Fibroblast of skin of left quadriceps (primary cell): ENCODE measurements at regions not wholly inside any gene's neighbourhood (a gene's known extent, or its start where the extent isn't known, plus 50 kb on each side); places are given as distances from the start of the nearest gene placed in this dataset.

Experiments
- DNase-seq, 2 experiments: peaks; one replicate each; pipeline ENCODE4 v3.0.0-alpha.2; 2013; ENCODE audit warnings: low read depth in 2 of 2

DNA sequence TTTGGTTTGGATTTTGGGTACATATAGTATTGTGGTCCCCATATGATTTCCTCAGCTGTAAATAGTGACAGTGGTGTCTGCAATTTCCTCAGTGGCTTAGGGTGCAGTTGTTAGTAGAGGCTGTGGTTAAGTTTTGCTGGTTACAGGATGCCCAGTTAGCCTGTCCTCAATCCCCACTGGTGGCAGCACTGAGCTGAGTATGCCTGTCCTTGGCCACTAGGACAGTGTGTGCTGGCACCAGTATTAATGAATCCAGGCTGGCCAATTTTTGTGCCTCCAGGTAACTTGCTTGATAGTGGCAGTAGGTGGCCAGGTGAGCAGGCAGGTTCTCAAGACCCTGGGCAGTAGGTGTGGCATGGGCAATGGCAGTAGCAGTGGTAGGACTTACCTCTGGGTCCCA lies 973.1 kb downstream of the TMEM182 start:
- no peak for DNase-seq

DNA sequence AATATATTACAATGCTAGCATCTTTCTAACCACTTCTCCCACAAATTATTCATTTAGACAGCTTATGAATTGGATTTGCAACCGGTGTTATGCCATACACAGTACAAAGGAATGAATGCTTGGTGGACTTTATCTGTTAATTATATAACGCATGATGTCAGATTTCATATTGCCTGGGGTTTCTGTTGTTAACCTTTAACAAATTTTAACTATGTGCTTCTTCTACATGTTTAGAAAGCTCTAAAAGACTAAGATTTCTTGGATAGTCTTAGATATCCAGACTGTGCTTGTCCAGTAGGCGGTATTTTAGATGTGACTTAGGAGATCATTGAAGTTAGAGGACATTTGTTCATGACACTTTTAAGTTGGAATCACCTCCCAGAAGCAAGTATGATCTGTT lies 976.3 kb downstream of the TMEM182 start:
- DNase-seq: no peak

DNA sequence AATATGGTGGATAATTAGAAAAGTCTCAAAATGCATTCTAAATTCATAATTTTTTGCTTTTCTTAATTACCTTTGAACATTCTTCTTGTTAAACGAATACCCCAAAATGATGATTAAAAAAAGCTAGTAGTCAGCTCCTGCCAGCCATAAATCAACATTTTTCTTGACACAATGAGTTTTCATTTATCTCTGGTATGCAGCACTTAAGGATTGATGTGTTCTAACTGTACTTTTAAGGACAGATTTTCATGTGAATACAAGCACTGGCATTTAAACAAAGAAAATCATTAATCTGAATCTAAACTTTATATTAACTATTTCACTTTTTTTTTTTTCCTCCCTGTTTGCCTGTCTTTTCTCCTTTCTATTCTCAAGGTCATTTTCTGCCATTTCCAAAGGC lies 976.8 kb downstream of the TMEM182 start:
- no peak for DNase-seq

DNA sequence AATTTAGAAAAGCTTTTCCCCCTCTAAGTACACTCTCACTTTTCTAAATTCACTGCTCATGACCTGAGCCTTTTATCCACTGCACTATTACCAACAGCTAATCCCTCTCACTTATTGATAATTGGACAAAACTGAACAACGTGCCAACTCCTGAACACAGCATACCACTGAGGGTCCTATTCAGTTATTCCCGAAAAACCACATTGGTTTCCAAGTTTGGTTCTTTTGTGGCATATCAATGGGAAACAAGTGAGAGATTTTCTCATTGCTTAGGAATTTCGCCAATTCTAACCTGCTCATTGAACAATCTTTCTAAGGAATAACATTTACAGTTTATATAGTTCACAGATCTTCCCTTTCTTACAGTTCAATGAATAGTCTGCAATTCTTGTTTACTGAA lies 977.4 kb downstream of the TMEM182 start:
- DNase-seq: no peak

DNA sequence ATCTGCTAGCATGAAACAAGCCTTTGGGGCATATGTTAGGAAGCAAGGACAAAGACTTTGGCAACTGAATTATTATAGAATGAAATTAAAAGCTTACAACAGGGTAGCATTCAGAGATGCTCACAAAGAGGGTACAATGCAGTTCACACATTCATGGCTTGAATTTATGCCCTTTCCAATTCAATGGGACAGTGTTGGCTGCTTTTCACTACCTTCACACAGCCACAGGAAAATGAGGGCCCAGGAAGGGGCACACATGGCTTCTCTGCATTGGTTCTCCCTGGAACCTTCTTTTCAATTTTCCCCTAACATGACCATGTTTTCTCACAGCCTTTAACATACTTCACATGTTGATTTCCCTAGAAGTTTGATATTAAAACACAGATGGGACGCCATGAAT lies 978.1 kb downstream of the TMEM182 start:
- DNase-seq: no peak

DNA sequence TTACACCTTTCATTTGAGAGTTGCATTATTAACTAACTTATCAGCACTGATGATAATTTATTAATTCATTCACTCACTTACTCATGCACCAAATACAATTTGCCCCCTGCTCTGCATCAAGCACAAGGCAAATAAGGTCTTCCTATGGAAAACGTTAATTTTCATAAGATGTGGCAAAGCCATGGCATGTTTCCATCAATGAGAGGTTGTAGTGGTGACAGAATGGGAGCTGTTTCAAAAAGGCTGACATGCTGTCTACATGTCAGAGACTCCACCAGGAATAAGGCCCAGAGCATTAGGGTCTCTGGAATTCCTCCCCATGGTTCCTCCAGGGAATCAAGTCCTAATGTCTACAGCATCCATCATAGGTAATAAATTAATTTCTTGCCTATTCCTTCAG lies 978.8 kb downstream of the TMEM182 start:
- no peak for DNase-seq

GRCh38 chr2:103743195-103743594 lies 981.4 kb downstream of the TMEM182 start:
- no peak for DNase-seq

DNA sequence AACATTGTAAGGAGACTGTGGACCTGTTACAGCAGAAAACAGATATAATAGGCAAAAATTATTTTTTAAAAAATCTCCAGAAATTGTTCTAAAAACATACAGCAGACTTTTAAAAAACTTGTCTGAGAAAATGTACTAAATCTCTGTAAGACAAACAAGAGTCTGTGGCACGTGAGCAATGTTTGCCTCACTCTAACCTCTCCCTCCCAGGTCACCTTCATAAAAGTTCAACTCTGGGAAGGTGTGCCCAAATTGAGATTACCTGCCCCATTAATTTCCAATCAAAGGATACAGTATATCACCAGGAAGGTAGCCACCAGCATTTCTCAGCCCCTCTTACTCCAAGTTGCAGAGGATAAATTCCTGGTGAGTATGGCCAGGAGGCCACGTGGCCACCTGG lies 992.7 kb downstream of the TMEM182 start:
- no peak for DNase-seq

GRCh38 chr2:103773884-103774283 lies 1012.1 kb downstream of the TMEM182 start:
- no peak for DNase-seq

- DNase-seq: no peak
Measured at GRCh38 chr2:103780088-103780702, 1018.4 kb downstream of the TMEM182 start.

- DNase-seq: no peak
Measured at GRCh38 chr2:103781313-103781712, 1019.5 kb downstream of the TMEM182 start.

- DNase-seq: no peak
Measured at GRCh38 chr2:103784261-103784660, 1022.4 kb downstream of the TMEM182 start.

- no peak for DNase-seq
Measured at GRCh38 chr2:103785432-103785831, 1023.6 kb downstream of the TMEM182 start.

DNA sequence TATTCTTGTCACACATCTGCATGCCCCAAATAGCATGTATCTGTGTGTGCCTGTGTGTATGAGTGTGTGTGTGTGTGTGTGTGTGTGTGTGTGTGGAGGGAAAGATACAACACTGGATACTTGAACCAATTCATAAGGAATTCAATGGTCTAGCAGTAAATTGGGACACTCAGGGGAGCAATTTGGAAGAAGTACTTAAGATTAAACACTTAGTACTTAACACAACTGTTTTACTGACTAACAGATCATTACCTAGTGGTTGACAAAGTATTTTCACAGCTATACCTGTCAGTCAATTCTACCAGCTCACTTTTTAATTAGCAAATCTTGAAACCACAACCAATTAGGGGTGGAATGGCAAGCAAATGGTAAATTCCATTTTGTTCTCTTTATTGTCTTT lies 1024.1 kb downstream of the TMEM182 start:
- DNase-seq: no peak

- DNase-seq: no peak
Measured at GRCh38 chr2:103788389-103788788, 1026.6 kb downstream of the TMEM182 start.

DNA sequence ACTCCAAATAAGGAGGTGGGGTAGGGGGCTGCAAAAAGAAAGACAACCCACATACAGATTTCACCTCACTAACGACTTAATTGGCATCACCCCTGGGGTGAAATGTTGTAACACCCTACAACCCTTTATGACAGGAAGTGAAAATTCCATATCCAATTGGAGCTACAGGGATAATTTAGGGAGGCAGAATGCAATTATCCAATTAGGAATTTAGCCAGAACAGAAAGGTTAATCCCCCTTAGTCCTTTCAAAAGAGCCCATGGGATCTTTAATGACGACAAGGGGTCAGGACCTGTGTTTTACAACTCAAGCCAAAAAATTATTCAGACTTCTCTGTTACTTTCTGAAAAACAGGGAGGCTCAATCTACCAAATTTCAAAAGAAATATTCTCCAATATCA lies 1027.1 kb downstream of the TMEM182 start:
- DNase-seq: no peak

DNA sequence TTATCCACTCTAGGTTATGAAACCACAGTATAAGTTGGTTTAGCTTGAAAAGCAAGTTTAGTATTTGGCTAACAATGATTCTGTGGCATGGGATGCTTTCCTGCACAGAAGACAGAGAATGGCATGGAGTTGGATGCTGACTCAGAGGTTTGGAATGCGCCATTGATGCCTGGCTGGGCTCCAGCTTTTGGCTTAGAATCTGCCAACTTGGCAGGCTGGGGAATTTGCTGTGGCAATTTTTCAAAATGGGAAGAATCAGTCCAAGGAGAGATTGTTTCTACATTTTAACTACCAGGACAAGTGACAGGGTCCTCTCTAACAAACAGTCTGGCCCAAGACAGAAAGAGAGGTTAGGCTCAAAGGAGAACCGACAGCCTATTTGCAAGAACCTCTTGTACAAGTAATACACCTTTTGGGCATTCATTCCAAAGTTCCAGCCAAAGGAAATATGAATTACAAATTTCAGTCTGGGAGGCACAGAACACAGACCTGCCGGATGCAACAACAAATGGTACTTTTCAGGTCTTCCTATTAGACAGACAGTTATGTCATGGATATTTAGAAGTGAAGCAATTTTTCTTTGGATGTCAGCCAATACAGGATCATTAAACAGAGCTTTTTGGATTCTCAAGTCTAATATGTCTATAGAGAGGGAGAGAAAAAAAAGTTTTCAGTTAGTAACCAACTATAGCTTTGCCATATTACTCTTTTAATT lies 1027.7 kb downstream of the TMEM182 start:
- peak in 1 of 2 experiments; percentile 20 for DNase-seq

DNA sequence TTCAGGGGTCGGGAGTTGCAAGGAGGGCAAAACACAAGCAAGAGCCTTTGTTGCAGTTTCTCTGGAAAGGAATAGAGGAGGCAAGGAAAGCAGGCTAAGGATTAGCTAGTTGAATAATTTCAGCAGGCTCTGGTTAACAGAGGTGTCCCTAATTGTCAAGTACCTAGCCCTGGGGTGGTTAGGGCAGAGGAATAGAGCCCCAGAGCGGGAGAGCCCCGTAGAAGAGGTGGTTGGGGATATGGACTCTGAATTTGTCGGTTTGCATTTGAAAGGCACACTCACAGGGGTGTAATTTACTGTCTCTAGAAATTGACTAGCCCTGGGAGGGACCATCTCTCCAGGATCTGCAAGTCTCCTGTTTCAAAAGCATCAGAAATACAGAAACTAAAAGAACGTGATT lies 1030.2 kb downstream of the TMEM182 start:
- no peak for DNase-seq

DNA sequence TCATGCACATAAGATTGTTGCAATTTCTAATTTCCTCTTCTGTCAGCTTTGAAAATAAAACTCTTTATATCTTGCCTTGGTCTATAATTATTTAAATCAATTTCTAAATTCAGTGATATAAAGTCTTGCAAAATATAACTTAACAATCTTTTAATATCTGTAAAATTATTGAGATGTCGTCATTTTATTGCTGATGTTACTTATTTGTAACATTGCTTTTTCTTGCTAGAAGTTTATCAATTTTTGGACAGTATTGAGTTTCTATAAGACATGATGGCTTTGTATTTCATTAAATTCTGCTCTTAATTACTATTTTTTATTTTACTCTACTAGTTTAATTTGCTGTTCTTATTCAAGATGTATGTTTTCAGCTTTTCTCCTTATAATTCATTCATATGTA lies 1036.5 kb downstream of the TMEM182 start:
- DNase-seq: no peak

GRCh38 chr2:103804013-103804412 lies 1042.2 kb downstream of the TMEM182 start:
- DNase-seq: no peak

- no peak for DNase-seq
Measured at GRCh38 chr2:103805746-103806145, 1043.9 kb downstream of the TMEM182 start.

- DNase-seq: no peak
Measured at GRCh38 chr2:103808814-103809213, 1045.1 kb upstream of the POU3F3 start.

- no peak for DNase-seq
Measured at GRCh38 chr2:103809415-103809814, 1044.5 kb upstream of the POU3F3 start.

DNA sequence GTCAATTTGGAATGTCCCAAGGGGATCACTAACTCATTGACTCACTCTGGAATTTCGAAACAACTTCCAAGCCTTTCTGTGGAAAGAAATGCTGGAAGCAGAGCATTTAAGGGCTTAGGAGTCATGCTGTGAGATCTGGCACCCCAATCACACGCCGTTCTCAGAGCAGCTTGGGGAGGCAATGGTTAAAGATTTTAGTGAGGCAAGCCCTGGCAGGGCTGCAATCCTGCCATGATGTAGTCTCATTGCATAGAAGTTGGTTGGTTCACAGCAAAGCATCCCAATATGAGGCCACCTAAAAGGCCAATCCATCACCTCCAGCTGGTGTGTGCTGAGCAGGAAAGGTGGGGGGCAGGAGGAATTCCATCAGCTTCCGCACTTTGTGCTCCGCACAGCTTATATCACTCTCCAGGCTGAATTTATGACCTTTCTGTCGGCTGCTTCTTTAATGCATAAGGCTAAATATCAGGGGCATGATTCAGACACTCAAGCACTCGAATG lies 1043.9 kb upstream of the POU3F3 start:
- peak; percentile 82 to 84 for DNase-seq
